Hematopoietic multipotent progenitor cell treated with erythropoietin and hydrocortisone succinate and interleukin-3 and kit ligand, for 6 days (in vitro differentiated cells): ENCODE measurements at regions not wholly inside any gene's neighbourhood (a gene's known extent, or its start where the extent isn't known, plus 50 kb on each side); places are given as distances from the start of the nearest gene placed in this dataset.
"Not testable (repeated sequence)": the region's sequence is repeated elsewhere in the genome, so short reads cannot be mapped to it uniquely, and the experiment has no call there.

Source experiments
- DNase-seq: peaks from one replicate; pipeline ENCODE4 v3.0.0-alpha.2; 2015

- DNase-seq, result no peak
These were observed 258.2 kb upstream of the IRS2 start for GRCh38 chr13:110044551-110045111.

- no peak for DNase-seq
These were observed 256.0 kb upstream of the IRS2 start for GRCh38 chr13:110042253-110042950.

- not testable (repeated sequence) for DNase-seq
These were observed 255.3 kb upstream of the IRS2 start for GRCh38 chr13:110041638-110042037.

DNA sequence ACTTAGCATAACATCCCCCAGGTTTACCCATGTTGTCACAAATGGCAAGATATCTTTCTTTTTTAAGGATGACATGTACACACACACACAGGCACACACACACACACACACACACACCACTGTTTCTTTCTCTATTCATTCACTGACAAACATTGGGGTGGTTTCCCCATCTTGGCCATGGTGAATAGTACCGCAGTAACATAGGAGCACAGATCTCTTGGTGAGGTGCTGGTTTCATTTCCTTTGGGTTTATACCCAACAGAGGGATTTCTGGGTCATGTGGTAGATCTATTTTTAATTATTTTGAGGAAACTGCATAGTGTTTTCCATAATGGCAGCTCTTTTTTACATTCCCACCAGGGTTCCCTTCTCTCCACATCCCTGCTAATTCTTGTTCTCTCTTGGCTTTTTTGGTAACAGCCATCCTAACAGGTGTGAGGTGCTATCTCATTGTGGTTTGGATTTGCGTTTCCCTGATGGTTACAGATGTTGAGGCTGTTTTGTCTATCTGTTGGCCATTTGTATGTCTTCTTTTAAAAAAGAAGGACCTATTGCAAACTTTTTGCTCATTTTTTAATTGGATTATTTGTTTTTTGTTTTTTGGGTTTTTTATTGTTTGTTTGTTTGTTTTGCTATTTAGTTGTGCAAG, 251.7 kb upstream of the IRS2 start:
- no peak for DNase-seq

DNA sequence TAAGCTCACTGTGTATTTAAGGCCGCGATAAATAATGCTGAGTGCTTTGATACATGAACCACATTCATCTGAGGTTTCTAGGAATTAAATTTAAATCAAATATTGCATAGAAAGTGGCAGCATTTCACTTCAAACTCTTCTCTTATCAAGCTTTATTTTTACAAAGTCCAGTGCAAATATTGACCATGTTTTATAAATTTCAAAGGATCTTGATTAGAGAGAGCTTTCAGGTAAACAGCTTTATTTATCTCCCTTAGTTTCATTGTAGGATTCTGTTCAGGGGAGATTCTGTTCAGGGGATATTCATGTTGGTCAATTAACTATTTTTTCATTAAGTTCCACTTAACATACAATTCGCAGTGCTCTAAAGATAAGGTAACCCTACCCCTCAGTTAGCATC, 249.7 kb upstream of the IRS2 start:
- no peak for DNase-seq

- DNase-seq, result no peak
These were observed 247.7 kb upstream of the IRS2 start for GRCh38 chr13:110034031-110034549.

DNA sequence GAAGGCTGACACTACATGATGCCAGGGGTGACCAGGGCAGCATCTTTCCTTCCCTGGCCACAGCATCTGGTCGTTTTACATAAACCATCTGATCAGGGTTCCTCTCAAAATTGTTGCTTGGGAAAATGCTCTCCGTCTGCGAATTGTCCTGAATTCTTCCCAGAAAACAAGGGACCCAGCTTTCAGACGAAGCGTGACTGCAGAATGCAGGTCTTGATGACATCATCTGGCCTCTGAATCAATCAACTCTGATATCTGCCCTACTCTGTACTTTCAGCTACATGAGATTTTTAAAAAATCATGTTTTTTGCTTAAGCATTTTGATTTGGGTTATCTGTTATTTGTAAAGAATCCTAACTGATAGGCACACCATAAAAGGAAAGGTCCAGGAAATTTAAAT, 246.6 kb upstream of the IRS2 start:
- no peak for DNase-seq

- DNase-seq, result no peak
These were observed 244.1 kb upstream of the IRS2 start for GRCh38 chr13:110030394-110030928.

DNA sequence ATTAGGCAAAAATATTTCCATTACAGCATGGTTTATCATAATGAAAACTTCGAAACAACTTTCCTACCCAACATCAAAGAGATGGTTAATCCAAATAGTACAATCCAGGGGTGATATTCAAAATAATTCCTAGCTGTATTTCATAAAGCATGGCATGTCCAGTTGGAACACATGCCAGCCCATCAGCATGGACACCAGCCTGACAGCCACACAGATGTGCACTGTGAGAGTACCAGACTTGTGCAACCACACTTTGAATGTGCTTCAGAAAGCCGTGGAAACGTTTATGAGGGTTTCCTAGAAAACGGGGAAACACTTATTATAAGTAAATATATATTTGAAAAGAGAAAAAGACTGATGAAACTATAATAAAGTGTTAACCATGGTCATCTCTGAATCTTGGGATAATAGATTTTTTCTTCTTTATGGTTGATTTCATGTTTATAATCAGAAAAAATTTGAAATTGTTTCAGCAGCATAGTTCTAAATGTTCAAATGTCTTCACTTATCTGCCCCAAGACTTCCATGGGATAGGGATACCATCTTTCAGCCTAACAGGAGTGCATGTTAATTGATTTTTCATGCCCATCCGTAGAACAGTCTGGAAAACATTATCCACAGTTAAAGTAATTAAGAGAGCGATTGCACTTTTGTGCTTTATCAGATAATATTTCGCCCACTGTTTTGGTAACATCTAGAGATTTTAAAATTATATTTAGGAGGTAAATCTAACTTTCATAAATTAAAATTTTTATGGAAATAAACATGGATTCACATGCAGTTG, 242.6 kb upstream of the IRS2 start:
- DNase-seq, result no peak

GRCh38 chr13:110028311-110028710, 241.9 kb upstream of the IRS2 start:
- DNase-seq, result no peak

DNA sequence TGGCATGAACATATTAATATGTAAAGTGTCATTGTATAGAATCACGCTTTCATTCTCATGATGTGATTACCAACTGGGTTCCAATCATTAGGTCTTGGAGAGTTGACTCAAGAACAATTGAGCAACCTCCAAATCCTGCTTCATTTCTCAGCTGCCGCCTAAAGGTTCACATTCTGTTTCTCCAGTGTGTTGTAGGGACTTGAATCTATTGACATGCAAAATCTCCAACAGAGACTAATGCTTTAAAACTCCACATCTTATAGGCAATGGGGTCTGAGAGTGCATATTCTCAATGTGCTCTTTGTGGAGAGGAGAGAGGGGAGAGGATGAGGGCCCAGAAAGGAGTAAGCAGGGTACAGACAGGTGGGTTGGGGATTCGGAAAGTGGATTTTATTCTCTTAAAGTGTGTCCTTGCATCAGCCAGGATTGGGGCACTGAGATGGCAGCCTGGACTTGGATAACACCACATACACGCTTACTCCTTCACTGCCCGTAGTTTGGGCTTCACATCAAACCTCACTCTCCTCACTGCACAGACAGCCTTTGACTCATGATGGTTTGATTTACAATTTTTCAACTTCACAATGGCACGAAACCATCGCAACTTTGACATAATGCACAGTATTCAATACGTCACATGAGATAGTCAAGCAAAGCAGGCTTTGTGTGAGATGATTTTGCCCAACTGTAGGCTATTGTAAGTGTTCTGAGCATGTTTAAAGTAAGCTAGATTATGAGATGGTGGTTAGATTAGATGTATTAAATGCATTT, 241.3 kb upstream of the IRS2 start:
- no peak for DNase-seq

DNA sequence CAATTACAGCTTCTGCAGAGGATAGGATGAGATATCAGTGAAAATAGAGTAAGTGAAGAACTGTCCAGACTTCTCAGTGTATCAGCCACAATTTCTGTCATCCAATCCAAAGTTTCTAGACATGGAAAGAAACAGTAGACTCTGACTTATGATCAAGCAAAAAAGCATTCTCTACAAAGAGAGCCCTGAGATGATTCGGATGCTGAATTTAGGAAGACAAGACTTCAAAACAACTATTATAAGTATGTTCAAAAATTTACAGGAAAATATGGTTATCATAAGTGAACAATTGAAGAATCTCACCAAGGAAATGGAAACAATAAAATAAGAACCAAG, 238.2 kb upstream of the IRS2 start:
- DNase-seq, result no peak

- DNase-seq, result no peak
These were observed 237.6 kb upstream of the IRS2 start for GRCh38 chr13:110023729-110024644.

DNA sequence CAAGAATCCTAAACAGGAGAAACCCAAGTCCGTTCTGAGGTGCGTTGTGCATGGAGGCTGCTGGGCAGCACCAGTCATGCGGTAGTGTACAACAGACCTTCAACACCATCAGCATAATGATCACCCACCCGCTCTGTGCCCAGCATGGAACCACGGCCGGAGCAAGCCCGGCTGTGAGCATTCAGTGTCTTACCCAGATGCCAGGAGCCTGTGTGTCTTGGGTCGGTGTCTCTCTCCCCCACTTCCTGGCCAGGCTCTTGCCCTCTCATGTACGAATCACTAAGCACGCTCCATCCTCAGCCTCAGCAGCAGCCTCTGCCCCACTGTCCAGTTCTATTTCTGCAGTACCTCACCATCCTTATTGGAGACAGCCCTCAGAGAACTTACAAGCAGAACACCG, 231.6 kb upstream of the IRS2 start:
- no peak for DNase-seq

DNA sequence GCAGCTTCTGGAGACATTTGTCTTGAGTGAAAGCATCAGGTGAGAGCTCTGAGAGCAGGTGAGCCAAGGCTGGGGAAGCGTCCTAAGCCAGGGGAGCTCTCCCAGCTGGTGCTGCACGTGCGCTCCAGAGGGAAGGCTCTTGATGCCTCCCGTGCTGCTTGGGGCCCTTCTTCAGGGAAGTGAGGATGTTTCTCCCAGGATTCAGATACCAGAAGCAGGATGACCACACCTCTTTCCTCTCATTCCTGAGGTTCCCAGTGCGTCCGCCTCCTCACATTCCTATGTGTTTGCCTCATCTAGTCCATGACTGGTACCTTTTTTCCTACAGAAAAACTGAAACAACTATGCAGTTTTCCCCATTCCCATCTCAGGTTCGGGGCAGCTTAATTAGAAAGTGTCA, 231.0 kb upstream of the IRS2 start:
- DNase-seq, result no peak

DNA sequence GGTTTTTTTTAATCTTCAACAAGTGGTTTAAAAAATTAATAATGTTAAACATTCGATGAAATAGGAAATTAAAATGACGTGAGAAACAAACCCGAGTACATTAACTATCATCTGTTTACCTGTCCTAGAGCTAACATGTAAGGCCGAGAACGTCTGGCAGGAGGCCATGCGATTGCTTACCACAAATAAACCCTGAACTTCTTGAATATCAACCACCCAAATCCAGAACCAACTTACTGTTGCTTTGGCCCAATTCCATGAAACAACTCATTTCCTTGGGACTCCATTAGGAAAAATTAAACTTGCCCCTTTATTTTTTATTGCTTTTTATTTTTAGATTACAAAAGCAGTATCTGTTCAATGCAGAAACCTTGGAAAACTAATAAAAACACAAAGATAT, 228.9 kb upstream of the IRS2 start:
- DNase-seq, result no peak

- no peak for DNase-seq
These were observed 228.3 kb upstream of the IRS2 start for GRCh38 chr13:110014719-110015118.

- DNase-seq, result no peak
These were observed 225.8 kb upstream of the IRS2 start for GRCh38 chr13:110012102-110012739.

DNA sequence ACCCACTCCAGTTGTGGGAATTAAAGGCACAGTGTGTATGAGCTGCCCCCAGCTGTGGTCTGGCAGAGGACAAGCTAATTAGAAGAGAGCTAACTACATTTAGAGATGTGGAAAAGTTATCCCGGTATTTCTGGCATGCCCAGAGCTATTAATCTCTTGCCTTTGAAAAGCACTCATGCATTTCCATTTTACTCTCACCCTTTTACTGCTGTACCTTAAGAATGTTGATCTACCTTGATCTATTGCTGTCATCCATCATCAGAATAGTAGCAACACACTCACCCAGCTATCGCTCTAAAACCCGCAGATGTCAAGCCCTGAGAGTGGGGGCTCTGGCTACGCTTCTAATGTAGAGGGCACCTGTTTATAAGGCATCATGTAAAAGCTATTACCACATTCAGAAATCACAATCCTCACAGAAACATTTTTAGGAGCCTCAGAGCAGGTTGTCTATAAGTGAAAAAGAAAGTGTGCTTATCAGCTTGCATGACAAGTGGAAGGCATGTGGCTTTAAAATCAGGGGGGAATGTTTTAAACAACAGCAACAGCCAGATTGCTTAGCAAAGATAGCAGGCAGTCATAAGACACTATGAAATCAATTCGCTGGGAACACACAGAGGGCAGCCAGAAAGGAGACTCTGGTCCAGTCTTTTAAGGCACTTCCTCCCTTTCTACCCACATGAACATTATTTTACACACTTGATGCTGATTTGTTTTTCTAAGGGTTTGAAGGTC, 224.2 kb upstream of the IRS2 start:
- DNase-seq, result no peak

DNA sequence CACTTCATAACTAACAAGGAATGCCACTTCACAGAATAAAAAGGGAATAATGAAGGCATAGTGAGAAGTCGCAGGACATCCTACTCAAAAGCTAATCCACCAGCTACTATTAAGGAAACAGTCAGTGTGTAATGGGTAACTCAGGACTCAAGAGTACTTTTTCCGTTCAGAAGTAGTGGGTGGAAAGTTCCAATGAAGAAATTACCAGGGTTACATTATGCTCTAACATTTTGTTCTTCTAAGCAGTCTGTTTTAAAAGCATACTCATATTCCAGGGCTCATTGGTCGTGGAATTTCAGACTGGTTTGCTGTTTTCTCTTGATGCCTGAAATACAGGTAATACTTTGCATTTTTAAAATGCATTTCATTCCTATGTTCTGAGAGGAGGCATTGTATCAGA, 222.4 kb upstream of the IRS2 start:
- no peak for DNase-seq
